Trophoblast cell (in vitro differentiated cells and primary cell): ENCODE measurements at regions not wholly inside any gene's neighbourhood (a gene's known extent, or its start where the extent isn't known, plus 50 kb on each side); places are given as distances from the start of the nearest gene placed in this dataset.
A peak's percentile ranks its signal among the peaks of the same experiment; 100 is the strongest.

ENCODE experiments used
- DNase-seq, 2 donors: peaks; one replicate each; pipeline ENCODE4 v3.0.0-alpha.2; 2016
- H2AFZ ChIP-seq: 2 replicates; pipeline ENCODE4 v1.6.1; 2013; ENCODE audit warnings: low read length, moderate library complexity, mild to moderate bottlenecking; ENCODE audit not compliant: insufficient read depth, poor library complexity
- H2AK5ac ChIP-seq: 2 replicates; pipeline ENCODE4 v1.6.1; 2013; ENCODE audit warnings: mild to moderate bottlenecking, low read length
- H2BK120ac ChIP-seq: 2 replicates; pipeline ENCODE4 v1.6.1; 2013; ENCODE audit warnings: low read length, mild to moderate bottlenecking, moderate library complexity; ENCODE audit not compliant: insufficient read depth, poor library complexity
- H2BK12ac ChIP-seq: 2 replicates; pipeline ENCODE4 v1.6.1; 2013; ENCODE audit warnings: mild to moderate bottlenecking, low read length, moderate library complexity
- H2BK5ac ChIP-seq: 2 replicates; pipeline ENCODE4 v1.6.1; 2013; ENCODE audit warnings: low read length, low read depth, moderate library complexity, mild to moderate bottlenecking; ENCODE audit not compliant: poor library complexity
- H3K14ac ChIP-seq: 2 replicates; pipeline ENCODE4 v1.6.1; 2013; ENCODE audit warnings: mild to moderate bottlenecking, low read length
- H3K18ac ChIP-seq: 2 replicates; pipeline ENCODE4 v1.6.1; 2013; ENCODE audit warnings: mild to moderate bottlenecking, low read length
- H3K23ac ChIP-seq: 2 replicates; pipeline ENCODE4 v1.6.1; 2013; ENCODE audit warnings: low read length
- H3K27ac ChIP-seq: 2 replicates; pipeline ENCODE4 v1.5.1; 2013; ENCODE audit warnings: low read depth, mild to moderate bottlenecking, inconsistent platforms, low read length, moderate library complexity
- H3K27me3 ChIP-seq: 2 replicates; pipeline ENCODE4 v1.6.1; 2013; ENCODE audit warnings: inconsistent platforms, mild to moderate bottlenecking, low read length, moderate library complexity; ENCODE audit not compliant: insufficient read depth
- H3K36me3 ChIP-seq, 2 experiments: 1 replicate in 1 of 2; 2 replicates in 1 of 2; pipeline ENCODE4 v1.6.1; 2013; ENCODE audit warnings: low read length in 2 of 2, mild to moderate bottlenecking in 2 of 2, moderate library complexity in 1 of 2; ENCODE audit not compliant: insufficient read depth in 2 of 2, control insufficient read depth in 1 of 2
- H3K4ac ChIP-seq: 2 replicates; pipeline ENCODE4 v1.6.1; 2013; ENCODE audit warnings: low read depth, mild to moderate bottlenecking, low read length, moderate library complexity
- H3K4me1 ChIP-seq, 2 experiments: 1 replicate in 1 of 2; 2 replicates in 1 of 2; pipeline ENCODE4 v1.6.1; 2013; ENCODE audit warnings: low read length in 2 of 2, mild to moderate bottlenecking in 2 of 2, moderate library complexity in 1 of 2; ENCODE audit not compliant: insufficient read depth in 2 of 2, control insufficient read depth in 1 of 2
- H3K4me2 ChIP-seq: 2 replicates; pipeline ENCODE4 v1.6.1; 2013; ENCODE audit warnings: inconsistent platforms, mild to moderate bottlenecking, low read length, moderate library complexity
- H3K4me3 ChIP-seq: 2 replicates; pipeline ENCODE4 v1.5.1; 2013; ENCODE audit warnings: mild to moderate bottlenecking, low read depth, low read length, inconsistent platforms
- H3K79me1 ChIP-seq: one replicate; pipeline ENCODE4 v1.6.1; 2013; ENCODE audit warnings: low read length
- H3K79me2 ChIP-seq: 2 replicates; pipeline ENCODE4 v1.6.1; 2013; ENCODE audit warnings: low read length, mild to moderate bottlenecking; ENCODE audit not compliant: control insufficient read depth, insufficient read depth, poor library complexity
- H3K9ac ChIP-seq: 2 replicates; pipeline ENCODE4 v1.6.1; 2013; ENCODE audit warnings: mild to moderate bottlenecking, low read length
- H3K9me3 ChIP-seq: 2 replicates; pipeline ENCODE4 v1.6.1; 2013; ENCODE audit warnings: low read depth, mild to moderate bottlenecking, control low read depth, inconsistent platforms, low read length; ENCODE audit not compliant: insufficient read depth
- H4K12ac ChIP-seq: 2 replicates; pipeline ENCODE4 v1.6.1; 2013; ENCODE audit warnings: low read depth, mild to moderate bottlenecking, low read length, moderate library complexity
- H4K8ac ChIP-seq: 2 replicates; pipeline ENCODE4 v1.6.1; 2013; ENCODE audit warnings: low read depth, mild to moderate bottlenecking, low read length, moderate library complexity
- H4K91ac ChIP-seq: one replicate; pipeline ENCODE4 v1.6.1; 2013; ENCODE audit warnings: low read depth, mild to moderate bottlenecking, low read length, moderate library complexity
- WGBS: extraction: QIAGEN DNeasy Blood & Tissue Kit; methylation state at CpG from one replicate; pipeline ENCODE4 v1.1.7; 2013; ENCODE audit warnings: missing lambda C conversion rate; ENCODE audit not compliant: insufficient read length, insufficient coverage; ENCODE audit errors: extremely low coverage; 5-methylcytosine and 5-hydroxymethylcytosine counted together

- H3K4me3 ChIP-seq: no peak overlapping the region
- no CpG with 5 or more reads among the region's 6 CpGs for WGBS
Observed at GRCh38 chr1:10932088-10932487, 80.4 kb upstream of the TARDBP start.

GRCh38 chr1:10934150-10934818 lies 78.2 kb upstream of the TARDBP start:
- no CpG with 5 or more reads among the region's 12 CpGs for WGBS
- no peak overlapping the region for H3K27ac ChIP-seq

More at GRCh38 chr1:10932088-10932487, 80.4 kb upstream of the TARDBP start:
- no peak overlapping the region for H2BK120ac ChIP-seq
- H2BK12ac ChIP-seq: no peak overlapping the region
- peaks cover 9% of the 10 kb centered on the region for H3K9me3 ChIP-seq
- H3K36me3 ChIP-seq: no peaks in the 10 kb centered on the region
- H4K8ac ChIP-seq: no peak overlapping the region
- no peaks in the 10 kb centered on the region for H3K4me1 ChIP-seq
- H3K23ac ChIP-seq: no peak overlapping the region
- H3K79me1 ChIP-seq: no peaks in the 10 kb centered on the region
- no peak for DNase-seq
- H3K9ac ChIP-seq: no peak overlapping the region
- no peak overlapping the region for H2BK5ac ChIP-seq
- no peak overlapping the region for H2AK5ac ChIP-seq
- no peak overlapping the region for H4K91ac ChIP-seq
- no peak overlapping the region for H2AFZ ChIP-seq
- no peak overlapping the region for H4K12ac ChIP-seq
- H3K27me3 ChIP-seq: no peaks in the 10 kb centered on the region
- no peak overlapping the region for H3K18ac ChIP-seq
- no peaks in the 10 kb centered on the region for H3K79me2 ChIP-seq
- H3K27ac ChIP-seq: no peak overlapping the region
- H3K4ac ChIP-seq: no peak overlapping the region
- H3K4me2 ChIP-seq: no peak overlapping the region
- H3K14ac ChIP-seq: no peak overlapping the region

GRCh38 chr1:10935246-10935645 lies 77.2 kb upstream of the TARDBP start:
- WGBS: no CpG with 5 or more reads among the region's 8 CpGs
- H3K27ac ChIP-seq: no peak overlapping the region
- no peak overlapping the region for H2AFZ ChIP-seq
- peak in 1 of 2 donors; percentile 24 for DNase-seq
- no peak overlapping the region for H3K23ac ChIP-seq
- no peaks in the 10 kb centered on the region for H3K27me3 ChIP-seq
- no peak overlapping the region for H3K9ac ChIP-seq
- H4K8ac ChIP-seq: no peak overlapping the region
- H3K4me2 ChIP-seq: no peak overlapping the region
- H3K4ac ChIP-seq: no peak overlapping the region
- H2BK120ac ChIP-seq: no peak overlapping the region
- H2AK5ac ChIP-seq: no peak overlapping the region
- H3K18ac ChIP-seq: no peak overlapping the region
- H3K36me3 ChIP-seq: no peaks in the 10 kb centered on the region
- no peak overlapping the region for H3K4me3 ChIP-seq
- no peak overlapping the region for H4K12ac ChIP-seq
- no peak overlapping the region for H3K14ac ChIP-seq
- H3K79me2 ChIP-seq: no peaks in the 10 kb centered on the region
- H3K79me1 ChIP-seq: no peaks in the 10 kb centered on the region
- H3K4me1 ChIP-seq: no peaks in the 10 kb centered on the region
- H2BK12ac ChIP-seq: no peak overlapping the region
- no peaks in the 10 kb centered on the region for H3K9me3 ChIP-seq
- H4K91ac ChIP-seq: no peak overlapping the region
- H2BK5ac ChIP-seq: no peak overlapping the region

More at GRCh38 chr1:10934150-10934818, 78.2 kb upstream of the TARDBP start:
- Histone ChIP-seq H3K27me3 (no peaks in the 10 kb centered on the region), H3K18ac (no peak overlapping the region), H3K36me3 (no peaks in the 10 kb centered on the region), H3K9me3 (peaks cover under 1% of the 10 kb centered on the region), H4K8ac (no peak overlapping the region), H4K12ac (no peak overlapping the region), H3K4me1 (no peaks in the 10 kb centered on the region), H2BK12ac (no peak overlapping the region), H2AFZ (no peak overlapping the region), H3K14ac (no peak overlapping the region), H2BK5ac (no peak overlapping the region), H2AK5ac (no peak overlapping the region), H3K79me2 (no peaks in the 10 kb centered on the region), H4K91ac (no peak overlapping the region), H3K79me1 (no peaks in the 10 kb centered on the region), H3K4ac (no peak overlapping the region), H3K23ac (no peak overlapping the region), H2BK120ac (no peak overlapping the region), H3K9ac (no peak overlapping the region), H3K4me2 (no peak overlapping the region), H3K4me3 (no peak overlapping the region)
- DNase-seq: no peak

- Histone ChIP-seq H3K4me2 (no peak overlapping the region), H3K4me3 (no peak overlapping the region), H3K23ac (no peak overlapping the region), H3K36me3 (no peaks in the 10 kb centered on the region), H2BK120ac (no peak overlapping the region), H4K8ac (no peak overlapping the region), H2AK5ac (no peak overlapping the region), H2AFZ (no peak overlapping the region), H3K27me3 (no peaks in the 10 kb centered on the region), H3K14ac (no peak overlapping the region), H2BK12ac (no peak overlapping the region), H4K12ac (no peak overlapping the region), H4K91ac (no peak overlapping the region), H3K4ac (no peak overlapping the region), H3K79me1 (no peaks in the 10 kb centered on the region), H2BK5ac (no peak overlapping the region), H3K27ac (no peak overlapping the region), H3K18ac (no peak overlapping the region), H3K9ac (no peak overlapping the region), H3K4me1 (no peaks in the 10 kb centered on the region), H3K9me3 (no peaks in the 10 kb centered on the region), H3K79me2 (no peaks in the 10 kb centered on the region)
- no peak for DNase-seq
- WGBS: no CpG with 5 or more reads among the region's 7 CpGs
Observed at GRCh38 chr1:10935724-10936123, 76.7 kb upstream of the TARDBP start.
